Mononuclear cell (primary cell): ENCODE measurements at regions not wholly inside any gene's neighbourhood (a gene's known extent, or its start where the extent isn't known, plus 50 kb on each side); places are given as distances from the start of the nearest gene placed in this dataset.

Experiments
- H3K27me3 ChIP-seq: 2 replicates; pipeline ENCODE4 v1.6.0; 2011; ENCODE audit warnings: low read length, control low read depth; ENCODE audit not compliant: insufficient read depth
- H3K4me1 ChIP-seq: 2 replicates; pipeline ENCODE4 v1.5.1; 2011; ENCODE audit warnings: mild to moderate bottlenecking, low read length, control low read depth; ENCODE audit not compliant: insufficient read depth
- H3K4me3 ChIP-seq: 2 replicates; pipeline ENCODE4 v1.5.1; 2011; ENCODE audit warnings: mild to moderate bottlenecking, low read length, moderate library complexity
- H3K9me3 ChIP-seq: 2 replicates; pipeline ENCODE4 v1.5.1; 2011; ENCODE audit warnings: low read depth, mild to moderate bottlenecking, control low read depth, low read length

DNA sequence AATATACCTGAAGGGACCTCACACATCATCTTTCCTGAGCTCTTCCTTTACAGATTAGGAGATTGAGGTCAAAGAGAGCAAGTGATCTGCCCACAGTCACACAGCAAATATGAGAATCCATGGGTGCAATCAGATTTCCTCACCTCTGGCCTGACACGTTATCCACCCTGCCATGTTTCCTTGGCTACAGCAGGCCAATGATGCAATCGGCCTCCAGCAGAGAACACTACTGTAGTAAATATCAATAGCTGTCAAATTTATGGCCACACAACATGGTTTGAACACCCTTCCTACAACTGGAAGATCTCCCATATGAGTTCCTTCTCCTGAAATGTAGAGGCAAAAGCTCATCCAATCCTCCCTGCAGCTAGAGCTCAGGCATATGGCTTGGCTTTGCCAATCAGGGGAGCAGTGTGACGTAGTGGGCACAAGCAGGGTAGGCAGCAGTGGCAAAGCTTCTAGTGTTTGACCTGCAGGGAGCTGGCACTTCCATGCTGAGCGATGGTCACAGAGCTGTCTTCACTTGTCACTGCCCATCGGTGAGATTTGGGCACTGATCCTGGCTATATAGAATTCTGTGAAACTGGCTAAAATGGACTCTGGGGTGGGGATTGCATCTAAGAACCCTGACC, 271.3 kb downstream of the TJP1 start:
- H3K4me1 ChIP-seq = no peaks in the 10 kb centered on the region
- H3K27me3 ChIP-seq = no peaks in the 10 kb centered on the region
- H3K4me3 ChIP-seq = no peak overlapping the region
- H3K9me3 ChIP-seq = no peaks in the 10 kb centered on the region

GRCh38 chr15:29548006-29548405, 274.3 kb downstream of the TJP1 start:
- H3K9me3 ChIP-seq = no peaks in the 10 kb centered on the region
- H3K4me1 ChIP-seq = no peaks in the 10 kb centered on the region

DNA sequence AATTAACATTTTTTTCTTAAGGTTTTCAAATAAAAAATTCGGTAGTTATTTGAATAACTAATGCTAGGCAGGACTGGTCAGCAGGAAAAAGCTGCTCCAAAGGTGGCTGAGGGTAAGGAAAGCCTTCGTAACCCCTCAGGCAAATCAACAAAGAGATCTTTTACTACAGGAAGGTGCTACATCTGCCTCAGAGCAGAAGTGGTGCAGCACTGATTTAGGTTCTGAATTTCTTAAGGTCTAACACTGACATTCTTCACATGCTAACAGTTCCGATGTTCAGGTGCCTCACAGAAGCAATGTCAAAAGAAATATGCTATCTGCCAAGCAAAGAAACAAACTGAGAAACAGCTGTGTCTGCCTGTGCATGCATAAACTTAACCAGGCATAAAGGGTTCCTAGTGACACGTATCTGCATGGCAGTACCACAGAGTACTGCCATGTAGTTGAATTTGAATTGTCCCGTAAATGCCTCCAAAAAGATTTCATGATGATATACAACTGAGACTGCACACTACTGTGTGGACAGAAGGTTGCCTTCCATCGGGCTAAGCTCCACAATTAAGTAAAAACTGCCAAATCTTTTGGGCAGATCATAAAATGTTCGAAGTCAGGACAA, 275.0 kb upstream of the NSMCE3 start:
- Histone ChIP-seq H3K4me3 (no peak overlapping the region), H3K4me1 (no peaks in the 10 kb centered on the region), H3K9me3 (no peaks in the 10 kb centered on the region), H3K27me3 (no peaks in the 10 kb centered on the region)

More at GRCh38 chr15:29548006-29548405, 274.3 kb downstream of the TJP1 start:
- H3K4me3 ChIP-seq = no peak overlapping the region
- no peaks in the 10 kb centered on the region for H3K27me3 ChIP-seq

GRCh38 chr15:29542994-29543393, 273.4 kb upstream of the NSMCE3 start:
- H3K4me1 ChIP-seq = no peaks in the 10 kb centered on the region
- H3K9me3 ChIP-seq = no peaks in the 10 kb centered on the region

GRCh38 chr15:29541309-29541708, 271.7 kb upstream of the NSMCE3 start:
- Histone ChIP-seq H3K27me3 (no peaks in the 10 kb centered on the region), H3K9me3 (no peaks in the 10 kb centered on the region), H3K4me1 (no peaks in the 10 kb centered on the region), H3K4me3 (no peak overlapping the region)

More at GRCh38 chr15:29542994-29543393, 273.4 kb upstream of the NSMCE3 start:
- H3K27me3 ChIP-seq = no peaks in the 10 kb centered on the region
- H3K4me3 ChIP-seq = no peak overlapping the region

DNA sequence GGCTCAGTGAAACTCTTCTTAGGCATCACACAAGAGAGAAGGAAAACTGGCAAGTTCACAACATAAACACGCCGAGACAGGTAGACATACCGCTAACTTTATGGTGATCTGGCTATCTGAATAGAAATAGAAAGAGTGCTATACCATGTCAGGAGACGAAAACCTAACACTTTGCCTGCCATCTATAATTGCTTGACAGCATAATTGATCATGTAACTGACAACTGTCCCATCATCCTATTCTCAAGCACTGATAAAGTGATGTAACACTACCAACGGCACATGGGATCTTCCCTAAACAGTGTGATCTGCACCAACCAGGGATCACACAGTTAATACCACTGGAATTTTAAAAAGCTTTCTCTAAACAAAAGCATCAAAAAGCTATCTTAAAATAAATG, 270.9 kb upstream of the NSMCE3 start:
- Histone ChIP-seq H3K9me3 (no peaks in the 10 kb centered on the region), H3K4me3 (no peak overlapping the region), H3K4me1 (no peaks in the 10 kb centered on the region)

DNA sequence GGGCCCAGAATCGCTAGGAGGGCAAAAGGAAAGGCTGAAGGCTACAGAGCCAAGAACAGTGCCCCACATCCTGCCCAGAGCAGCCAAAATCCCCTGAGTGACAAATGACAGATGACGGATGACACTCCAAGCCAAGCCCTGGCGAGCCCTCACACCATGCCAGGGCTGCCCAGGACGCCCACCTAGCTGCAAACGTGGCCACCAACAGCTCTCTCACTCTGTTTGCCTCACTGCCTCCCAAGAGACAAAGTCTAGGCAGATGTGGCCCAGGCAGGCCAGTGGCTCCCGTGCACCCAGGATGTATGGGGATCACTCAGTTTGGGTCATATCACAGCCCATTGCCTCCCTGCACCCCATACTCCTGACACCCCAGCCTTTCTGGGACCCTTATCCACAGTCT, 270.1 kb upstream of the NSMCE3 start:
- Histone ChIP-seq H3K9me3 (no peaks in the 10 kb centered on the region), H3K4me1 (no peaks in the 10 kb centered on the region), H3K4me3 (no peak overlapping the region), H3K27me3 (no peaks in the 10 kb centered on the region)

More for the DNA sequence above, 270.9 kb upstream of the NSMCE3 start:
- no peaks in the 10 kb centered on the region for H3K27me3 ChIP-seq

- H3K27me3 ChIP-seq = no peaks in the 10 kb centered on the region
- H3K4me3 ChIP-seq = no peak overlapping the region
- no peaks in the 10 kb centered on the region for H3K4me1 ChIP-seq
- H3K9me3 ChIP-seq = no peaks in the 10 kb centered on the region
Measured at GRCh38 chr15:29538044-29538443, 268.4 kb upstream of the NSMCE3 start.

DNA sequence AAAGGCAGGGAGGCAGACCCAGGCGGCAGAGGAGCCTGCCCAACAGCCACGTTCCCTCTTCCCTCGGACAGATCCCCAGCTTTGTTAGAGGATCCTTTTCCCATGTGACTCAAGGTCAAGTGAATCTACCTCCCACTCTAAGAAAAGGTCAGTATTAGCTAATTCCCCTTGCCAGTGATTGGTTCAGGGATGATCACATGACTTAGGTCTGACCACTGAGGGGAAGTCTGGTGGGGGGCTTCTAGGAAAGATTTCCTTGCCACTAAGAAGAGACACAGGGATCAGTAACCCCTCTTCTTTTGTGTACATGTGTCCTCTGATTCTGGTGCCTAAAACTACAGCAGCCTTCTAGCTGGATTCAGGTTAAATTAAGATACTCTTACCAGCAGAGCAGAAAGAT, 266.3 kb upstream of the NSMCE3 start:
- H3K9me3 ChIP-seq = no peaks in the 10 kb centered on the region

GRCh38 chr15:29534378-29534777, 264.8 kb upstream of the NSMCE3 start:
- H3K9me3 ChIP-seq = no peaks in the 10 kb centered on the region
- H3K4me3 ChIP-seq = no peak overlapping the region
- no peaks in the 10 kb centered on the region for H3K4me1 ChIP-seq
- H3K27me3 ChIP-seq = no peaks in the 10 kb centered on the region

More for the DNA sequence above, 266.3 kb upstream of the NSMCE3 start:
- no peaks in the 10 kb centered on the region for H3K4me1 ChIP-seq
- H3K4me3 ChIP-seq = no peak overlapping the region
- H3K27me3 ChIP-seq = no peaks in the 10 kb centered on the region

DNA sequence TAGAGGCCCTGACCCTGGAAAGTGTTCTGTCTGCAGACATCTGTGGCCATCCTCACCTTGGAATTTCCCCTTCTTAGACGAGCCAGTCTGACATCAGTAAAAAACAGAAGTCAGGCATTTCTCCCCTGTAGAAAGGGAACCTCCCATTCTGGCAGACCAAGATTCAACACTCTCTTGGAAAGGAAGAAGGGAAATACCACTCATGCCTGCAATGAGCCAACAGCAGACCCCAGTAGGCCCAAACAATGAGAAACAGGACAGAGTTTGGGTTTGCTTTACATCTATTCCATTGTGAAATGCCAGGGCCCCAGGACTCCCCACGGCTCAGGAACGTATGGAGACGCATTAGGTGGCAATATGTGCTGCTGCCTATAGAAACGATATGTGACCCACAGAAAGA, 264.0 kb upstream of the NSMCE3 start:
- Histone ChIP-seq H3K4me1 (no peaks in the 10 kb centered on the region), H3K9me3 (no peaks in the 10 kb centered on the region), H3K4me3 (no peak overlapping the region), H3K27me3 (no peaks in the 10 kb centered on the region)

DNA sequence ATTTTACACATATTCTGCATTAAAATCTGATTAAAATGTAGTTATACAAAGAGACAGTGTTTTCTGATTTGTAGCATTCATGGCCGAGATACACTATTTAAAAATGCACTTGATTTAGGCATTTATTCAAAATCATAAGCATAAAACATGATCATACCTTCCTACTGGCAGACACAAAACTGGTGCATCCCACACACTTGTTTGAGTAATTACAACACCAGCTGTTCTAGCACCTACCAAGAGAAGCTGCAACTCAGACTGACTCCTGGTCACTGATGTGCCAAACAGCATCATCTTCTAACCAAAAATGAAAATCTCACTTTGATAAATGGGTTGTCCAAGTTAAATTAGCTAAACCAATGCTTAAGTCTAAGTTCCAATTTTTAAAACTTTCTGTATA, 262.7 kb upstream of the NSMCE3 start:
- Histone ChIP-seq H3K4me1 (no peaks in the 10 kb centered on the region), H3K4me3 (no peak overlapping the region), H3K9me3 (no peaks in the 10 kb centered on the region), H3K27me3 (no peaks in the 10 kb centered on the region)

DNA sequence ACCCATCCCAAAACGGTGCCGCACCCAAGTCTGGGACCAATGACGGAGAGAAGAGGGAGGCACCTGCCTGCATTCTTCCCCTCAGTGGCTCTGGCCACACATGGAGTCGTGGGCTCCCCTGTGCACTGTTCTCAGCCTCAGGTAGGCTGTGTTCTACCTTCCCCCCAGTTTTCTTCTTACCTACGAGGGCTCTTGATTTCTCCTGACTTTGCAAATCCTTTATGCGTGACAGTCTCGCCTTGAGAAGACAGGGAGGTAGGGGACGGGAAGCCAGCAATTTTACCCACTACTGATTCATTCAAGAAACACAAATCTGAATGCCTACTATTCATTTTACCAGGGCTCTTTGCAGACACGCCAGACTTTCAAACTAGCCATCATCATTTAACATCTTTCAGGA, 261.3 kb upstream of the NSMCE3 start:
- Histone ChIP-seq H3K4me3 (no peak overlapping the region), H3K9me3 (no peaks in the 10 kb centered on the region), H3K27me3 (no peaks in the 10 kb centered on the region), H3K4me1 (no peaks in the 10 kb centered on the region)

DNA sequence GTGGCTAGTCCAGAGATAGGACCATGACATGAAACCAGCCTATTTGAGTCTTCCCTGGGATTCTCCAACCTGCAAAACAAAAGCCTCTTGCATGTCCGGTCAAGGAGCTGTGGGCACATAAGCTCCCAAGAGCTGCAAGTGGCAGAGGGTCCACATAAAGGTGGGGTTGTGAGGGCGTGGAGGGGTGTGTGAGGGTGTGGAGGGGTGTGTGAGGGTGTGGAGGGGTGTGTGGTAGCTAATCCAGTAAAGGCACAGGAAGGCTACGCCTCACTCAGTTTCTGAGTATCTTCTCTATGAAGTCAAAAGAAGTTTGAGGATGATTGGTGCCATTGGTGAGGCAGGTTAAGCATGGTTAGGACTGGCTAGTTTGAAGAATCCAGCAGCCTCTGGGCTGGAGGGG, 259.4 kb upstream of the NSMCE3 start:
- no peaks in the 10 kb centered on the region for H3K4me1 ChIP-seq
- no peaks in the 10 kb centered on the region for H3K9me3 ChIP-seq
- H3K27me3 ChIP-seq = no peaks in the 10 kb centered on the region
- H3K4me3 ChIP-seq = no peak overlapping the region

GRCh38 chr15:29528276-29528675, 258.7 kb upstream of the NSMCE3 start:
- no peaks in the 10 kb centered on the region for H3K9me3 ChIP-seq
- H3K4me1 ChIP-seq = no peaks in the 10 kb centered on the region
- H3K4me3 ChIP-seq = no peak overlapping the region
- no peaks in the 10 kb centered on the region for H3K27me3 ChIP-seq

DNA sequence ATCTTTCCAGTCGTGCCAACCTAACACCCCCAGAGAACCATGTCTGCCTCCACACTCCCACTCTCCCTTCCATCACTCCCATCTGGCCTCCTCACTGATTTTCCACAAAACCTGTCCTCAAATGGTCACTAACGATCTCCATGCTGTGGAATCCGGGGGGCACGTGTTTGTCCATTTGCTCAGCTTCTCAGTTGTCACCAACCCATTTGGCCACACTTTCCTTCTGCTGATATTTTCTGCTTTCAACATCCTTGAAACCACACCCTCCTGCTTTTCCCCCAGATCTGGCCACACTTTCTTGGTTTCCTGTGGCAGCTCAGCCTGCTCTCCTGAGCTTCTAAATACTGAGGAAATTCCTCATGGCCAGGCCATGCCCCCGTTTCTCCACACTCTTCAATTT, 257.2 kb upstream of the NSMCE3 start:
- no peaks in the 10 kb centered on the region for H3K4me1 ChIP-seq
- H3K4me3 ChIP-seq = no peak overlapping the region
- no peaks in the 10 kb centered on the region for H3K9me3 ChIP-seq
- H3K27me3 ChIP-seq = no peaks in the 10 kb centered on the region
